ENCODE measurements at regions not wholly inside any gene's neighbourhood (a gene's known extent, or its start where the extent isn't known, plus 50 kb on each side); places are given as distances from the start of the nearest gene placed in this dataset.

- no peak for ATAC-seq (replicated peaks in 1 of 4)
- WGBS (ENCODE audit: insufficient coverage) = 71% methylated on average over 11 of the region's 14 CpGs
- H3K9me3 Mint-ChIP-seq = peaks cover 0 to 9% (median 5%) of the 10 kb centered on the region in 3 donors
These were observed 1122.5 kb downstream of the NCAM2 start for GRCh38 chr21:22120616-22121266.

GRCh38 chr21:22125581-22125980 lies 1127.4 kb downstream of the NCAM2 start:
- H3K36me3 Mint-ChIP-seq = no peaks in the 10 kb centered on the region
- H3K27me3 Mint-ChIP-seq = no peaks in the 10 kb centered on the region
- Histone ChIP-seq H3K4me3 (ENCODE audit: control insufficient read depth in 1 of 2, extremely low read depth in 1 of 2, low read length in 1 of 2) (no peak overlapping the region), H3K9me3 (no peaks in the 10 kb centered on the region), H3K4me1 (ENCODE audit: control insufficient read depth in 1 of 2, extremely low read depth in 1 of 2, insufficient read depth in 2 of 2, low read length in 2 of 2) (no peaks in the 10 kb centered on the region), H3K27me3 (replicated peaks in 1 of 2; ENCODE audit: control insufficient read depth in 2 of 2, extremely low read depth in 1 of 2, insufficient read depth in 2 of 2, low read length in 1 of 2) (no peaks in the 10 kb centered on the region), H3K27ac (ENCODE audit: low read length) (no peak overlapping the region), H3K36me3 (ENCODE audit: control insufficient read depth in 2 of 2, extremely low read depth in 1 of 2, insufficient read depth in 1 of 2, low read length in 1 of 2) (no peaks in the 10 kb centered on the region)
- no peaks in the 10 kb centered on the region for H3K4me1 Mint-ChIP-seq
- H3K4me3 Mint-ChIP-seq = no peak overlapping the region
- DNase-seq (no peak), ATAC-seq (replicated peaks in 1 of 4) (no peak)
- no peak overlapping the region for H3K27ac Mint-ChIP-seq
- CTCF ChIA-PET = no interaction called here
- H3K9me3 Mint-ChIP-seq = peaks cover 0 to 13% (median 4%) of the 10 kb centered on the region in 3 donors
- no CpG with 5 or more reads among the region's 2 CpGs for WGBS (ENCODE audit: insufficient coverage)
- POLR2A ChIA-PET = no interaction called here

More at GRCh38 chr21:22120616-22121266, 1122.5 kb downstream of the NCAM2 start:
- no peaks in the 10 kb centered on the region for H3K9me3 ChIP-seq
- no peaks in the 10 kb centered on the region for H3K36me3 Mint-ChIP-seq
- H3K27ac Mint-ChIP-seq = no peak overlapping the region
- ChIA-PET POLR2A (no interaction called here), CTCF (no interaction called here)
- no peaks in the 10 kb centered on the region for H3K27me3 ChIP-seq (replicated peaks in 1 of 2; ENCODE audit: control insufficient read depth in 2 of 2, extremely low read depth in 1 of 2, insufficient read depth in 2 of 2, low read length in 1 of 2)
- H3K4me1 Mint-ChIP-seq = no peaks in the 10 kb centered on the region
- no peaks in the 10 kb centered on the region for H3K27me3 Mint-ChIP-seq
- H3K4me3 Mint-ChIP-seq = no peak overlapping the region
- no peak overlapping the region for H3K4me3 ChIP-seq (ENCODE audit: control insufficient read depth in 1 of 2, extremely low read depth in 1 of 2, low read length in 1 of 2)
- no peak for DNase-seq
- H3K27ac ChIP-seq (ENCODE audit: low read length) = no peak overlapping the region
- H3K36me3 ChIP-seq (ENCODE audit: control insufficient read depth in 2 of 2, extremely low read depth in 1 of 2, insufficient read depth in 1 of 2, low read length in 1 of 2) = no peaks in the 10 kb centered on the region
- no peaks in the 10 kb centered on the region for H3K4me1 ChIP-seq (ENCODE audit: control insufficient read depth in 1 of 2, extremely low read depth in 1 of 2, insufficient read depth in 2 of 2, low read length in 2 of 2)

GRCh38 chr21:22128671-22129070 lies 1130.5 kb downstream of the NCAM2 start:
- Histone ChIP-seq H3K4me1 (ENCODE audit: control insufficient read depth in 1 of 2, extremely low read depth in 1 of 2, insufficient read depth in 2 of 2, low read length in 2 of 2) (no peaks in the 10 kb centered on the region), H3K36me3 (ENCODE audit: control insufficient read depth in 2 of 2, extremely low read depth in 1 of 2, insufficient read depth in 1 of 2, low read length in 1 of 2) (no peaks in the 10 kb centered on the region), H3K27me3 (replicated peaks in 1 of 2; ENCODE audit: control insufficient read depth in 2 of 2, extremely low read depth in 1 of 2, insufficient read depth in 2 of 2, low read length in 1 of 2) (no peaks in the 10 kb centered on the region), H3K27ac (ENCODE audit: low read length) (no peak overlapping the region), H3K9me3 (no peaks in the 10 kb centered on the region), H3K4me3 (ENCODE audit: control insufficient read depth in 1 of 2, extremely low read depth in 1 of 2, low read length in 1 of 2) (no peak overlapping the region)
- ATAC-seq (replicated peaks in 1 of 4) (no peak), DNase-seq (no peak)
- Mint-ChIP-seq H3K27me3 (no peaks in the 10 kb centered on the region), H3K27ac (no peak overlapping the region), H3K4me3 (no peak overlapping the region), H3K9me3 (peaks cover 0 to 7% (median 5%) of the 10 kb centered on the region in 3 donors), H3K36me3 (no peaks in the 10 kb centered on the region), H3K4me1 (no peaks in the 10 kb centered on the region)
- CTCF ChIA-PET = no interaction called here
- POLR2A ChIA-PET = no interaction called here
- WGBS (ENCODE audit: insufficient coverage) = no CpG with 5 or more reads among the region's 2 CpGs

- 75% methylated on average over 2 of the region's 5 CpGs for WGBS (ENCODE audit: insufficient coverage)
- no peaks in the 10 kb centered on the region for H3K36me3 Mint-ChIP-seq
- H3K4me1 Mint-ChIP-seq = no peaks in the 10 kb centered on the region
- H3K9me3 Mint-ChIP-seq = peaks cover 0 to 5% (median 5%) of the 10 kb centered on the region in 3 donors
- Histone ChIP-seq H3K4me3 (ENCODE audit: control insufficient read depth in 1 of 2, extremely low read depth in 1 of 2, low read length in 1 of 2) (no peak overlapping the region), H3K4me1 (ENCODE audit: control insufficient read depth in 1 of 2, extremely low read depth in 1 of 2, insufficient read depth in 2 of 2, low read length in 2 of 2) (no peaks in the 10 kb centered on the region), H3K9me3 (no peaks in the 10 kb centered on the region), H3K36me3 (ENCODE audit: control insufficient read depth in 2 of 2, extremely low read depth in 1 of 2, insufficient read depth in 1 of 2, low read length in 1 of 2) (no peaks in the 10 kb centered on the region), H3K27me3 (replicated peaks in 1 of 2; ENCODE audit: control insufficient read depth in 2 of 2, extremely low read depth in 1 of 2, insufficient read depth in 2 of 2, low read length in 1 of 2) (no peaks in the 10 kb centered on the region), H3K27ac (ENCODE audit: low read length) (no peak overlapping the region)
- no peak overlapping the region for H3K4me3 Mint-ChIP-seq
- CTCF ChIA-PET = no interaction called here
- DNase-seq = no peak
- ATAC-seq (replicated peaks in 1 of 4) = no peak
- no peak overlapping the region for H3K27ac Mint-ChIP-seq
- H3K27me3 Mint-ChIP-seq = no peaks in the 10 kb centered on the region
- POLR2A ChIA-PET = interaction anchor here in 1 of 2 donors (0.5 kb wide), 2 partner anchors 56 to 1724 kb away, joined by 3 to 4 read pairs; no protein-coding TSS in a partner anchor
These were observed 1134.3 kb downstream of the NCAM2 start for GRCh38 chr21:22132358-22133071.

- H3K4me3 Mint-ChIP-seq = no peak overlapping the region
- DNase-seq = no peak
- Histone ChIP-seq H3K36me3 (ENCODE audit: control insufficient read depth in 2 of 2, extremely low read depth in 1 of 2, insufficient read depth in 1 of 2, low read length in 1 of 2) (no peaks in the 10 kb centered on the region), H3K4me3 (ENCODE audit: control insufficient read depth in 1 of 2, extremely low read depth in 1 of 2, low read length in 1 of 2) (no peak overlapping the region), H3K27me3 (replicated peaks in 1 of 2; ENCODE audit: control insufficient read depth in 2 of 2, extremely low read depth in 1 of 2, insufficient read depth in 2 of 2, low read length in 1 of 2) (no peaks in the 10 kb centered on the region), H3K9me3 (no peaks in the 10 kb centered on the region), H3K4me1 (ENCODE audit: control insufficient read depth in 1 of 2, extremely low read depth in 1 of 2, insufficient read depth in 2 of 2, low read length in 2 of 2) (no peaks in the 10 kb centered on the region), H3K27ac (ENCODE audit: low read length) (no peak overlapping the region)
- H3K9me3 Mint-ChIP-seq = peaks cover 0 to 10% (median 4%) of the 10 kb centered on the region in 3 donors
- ATAC-seq (replicated peaks in 1 of 4) = no peak
- no CpG with 5 or more reads among the region's 3 CpGs for WGBS (ENCODE audit: insufficient coverage)
- H3K27ac Mint-ChIP-seq = no peak overlapping the region
- no peaks in the 10 kb centered on the region for H3K4me1 Mint-ChIP-seq
- ChIA-PET CTCF (no interaction called here), POLR2A (no interaction called here)
- no peaks in the 10 kb centered on the region for H3K36me3 Mint-ChIP-seq
- H3K27me3 Mint-ChIP-seq = no peaks in the 10 kb centered on the region
These were observed 1138.5 kb downstream of the NCAM2 start for GRCh38 chr21:22136740-22137139.

GRCh38 chr21:22138297-22139016 lies 1140.2 kb downstream of the NCAM2 start:
- ATAC-seq (replicated peaks in 1 of 4) (no peak), DNase-seq (no peak)
- H3K4me3 ChIP-seq (ENCODE audit: control insufficient read depth in 1 of 2, extremely low read depth in 1 of 2, low read length in 1 of 2) = no peak overlapping the region
- H3K4me1 ChIP-seq (ENCODE audit: control insufficient read depth in 1 of 2, extremely low read depth in 1 of 2, insufficient read depth in 2 of 2, low read length in 2 of 2) = no peaks in the 10 kb centered on the region
- no peak overlapping the region for H3K27ac ChIP-seq (ENCODE audit: low read length)
- no peaks in the 10 kb centered on the region for H3K27me3 Mint-ChIP-seq
- ChIA-PET CTCF (no interaction called here), POLR2A (no interaction called here)
- 100% methylated on average over 3 of the region's 18 CpGs for WGBS (ENCODE audit: insufficient coverage)
- H3K9me3 ChIP-seq = no peaks in the 10 kb centered on the region
- H3K9me3 Mint-ChIP-seq = peaks cover 0 to 5% (median 4%) of the 10 kb centered on the region in 3 donors
- H3K36me3 ChIP-seq (ENCODE audit: control insufficient read depth in 2 of 2, extremely low read depth in 1 of 2, insufficient read depth in 1 of 2, low read length in 1 of 2) = no peaks in the 10 kb centered on the region
- no peak overlapping the region for H3K4me3 Mint-ChIP-seq
- H3K4me1 Mint-ChIP-seq = no peaks in the 10 kb centered on the region
- no peaks in the 10 kb centered on the region for H3K36me3 Mint-ChIP-seq
- H3K27ac Mint-ChIP-seq = no peak overlapping the region
- no peaks in the 10 kb centered on the region for H3K27me3 ChIP-seq (replicated peaks in 1 of 2; ENCODE audit: control insufficient read depth in 2 of 2, extremely low read depth in 1 of 2, insufficient read depth in 2 of 2, low read length in 1 of 2)

All from T-cell (primary cell).